GM18526 (cell line): ENCODE measurements at regions not wholly inside any gene's neighbourhood (a gene's known extent, or its start where the extent isn't known, plus 50 kb on each side); places are given as distances from the start of the nearest gene placed in this dataset.

Experiments used
- POLR2A ChIP-seq: IDR thresholded peaks from 3 replicates; pipeline ENCODE4 v1.6.1; 2011; ENCODE audit not compliant: insufficient read length; ENCODE audit errors: extremely low read depth

- TF ChIP-seq POLR2A = no peak
Measured at GRCh38 chr3:106293161-106293560, 424.3 kb upstream of the CBLB start.

GRCh38 chr3:106294121-106294520, 425.3 kb upstream of the CBLB start:
- TF ChIP-seq POLR2A = no peak

GRCh38 chr3:106296062-106296461, 427.2 kb upstream of the CBLB start:
- no peak for TF ChIP-seq POLR2A

DNA sequence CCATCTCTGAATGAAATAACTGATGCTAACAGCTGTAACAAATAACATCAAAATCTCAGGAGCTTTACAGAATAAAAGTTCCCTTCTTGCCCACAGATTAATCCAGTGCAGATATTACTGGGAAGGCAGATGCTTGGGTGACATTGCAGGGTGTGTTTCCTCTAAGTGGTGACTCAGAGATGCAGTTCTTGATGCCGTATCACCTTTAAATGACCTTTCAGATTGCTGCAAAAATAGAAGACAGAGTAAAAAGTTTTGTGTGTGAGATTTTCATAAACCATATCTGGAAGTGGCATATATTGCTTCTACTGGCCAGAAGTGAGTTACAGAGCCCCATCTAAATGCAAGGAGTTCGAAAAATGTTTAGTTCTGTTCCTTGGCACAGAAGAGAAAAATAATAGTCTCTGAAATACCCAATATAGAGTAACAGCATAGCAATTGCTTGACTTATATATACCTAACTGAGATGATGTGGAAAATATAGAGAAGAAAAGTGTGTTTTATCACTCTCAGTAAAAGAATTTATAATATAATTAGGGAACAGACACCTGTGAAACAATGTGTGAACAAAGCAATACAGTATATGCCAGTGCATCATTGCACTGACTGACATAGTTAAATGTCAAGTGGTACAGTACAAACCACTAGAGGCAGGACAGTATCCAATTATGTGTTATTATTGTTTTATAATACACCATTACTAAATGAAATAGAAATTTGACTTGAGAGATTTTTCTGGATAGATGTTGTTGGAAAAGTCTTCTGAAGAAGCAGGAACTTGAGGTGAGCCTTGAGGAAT, 430.7 kb upstream of the CBLB start:
- no peak for TF ChIP-seq POLR2A

DNA sequence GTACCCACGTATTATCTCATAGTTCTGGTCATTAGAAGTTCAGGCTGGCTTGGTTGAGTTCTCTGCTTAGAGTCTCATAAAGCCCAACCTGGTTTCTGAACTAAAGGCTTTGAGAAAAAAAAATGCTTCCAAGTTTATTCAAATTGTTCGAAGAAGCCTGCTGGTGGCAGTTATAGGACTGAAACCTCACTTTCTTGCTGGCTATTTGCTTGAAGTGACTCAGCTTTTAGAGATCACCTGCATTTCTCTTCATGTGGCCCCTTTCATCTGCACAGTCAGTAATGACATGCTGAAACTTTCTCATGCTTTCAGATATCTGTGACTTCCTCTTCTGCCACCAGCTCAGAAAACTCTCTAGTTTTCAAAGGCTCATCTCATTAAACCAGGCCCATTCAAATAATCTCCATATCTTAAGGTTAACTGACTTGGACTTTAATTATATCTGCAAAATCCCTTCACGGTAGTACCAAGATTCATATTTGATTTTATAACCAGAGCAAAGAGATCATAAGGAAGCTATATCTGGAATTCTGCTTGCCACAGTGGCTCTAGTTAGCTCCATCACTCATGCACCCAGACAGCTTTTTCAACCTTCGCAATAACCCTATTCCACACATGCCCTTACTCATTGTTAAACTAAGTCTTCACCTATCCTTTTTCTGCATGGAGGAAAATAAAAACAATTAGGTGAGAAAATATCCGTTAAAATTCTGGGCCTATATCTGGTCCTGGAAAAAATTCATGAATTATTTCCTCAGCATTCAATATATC, 433.8 kb upstream of the CBLB start:
- TF ChIP-seq POLR2A = no peak

GRCh38 chr3:106303766-106304165, 435.0 kb upstream of the CBLB start:
- TF ChIP-seq POLR2A = no peak

DNA sequence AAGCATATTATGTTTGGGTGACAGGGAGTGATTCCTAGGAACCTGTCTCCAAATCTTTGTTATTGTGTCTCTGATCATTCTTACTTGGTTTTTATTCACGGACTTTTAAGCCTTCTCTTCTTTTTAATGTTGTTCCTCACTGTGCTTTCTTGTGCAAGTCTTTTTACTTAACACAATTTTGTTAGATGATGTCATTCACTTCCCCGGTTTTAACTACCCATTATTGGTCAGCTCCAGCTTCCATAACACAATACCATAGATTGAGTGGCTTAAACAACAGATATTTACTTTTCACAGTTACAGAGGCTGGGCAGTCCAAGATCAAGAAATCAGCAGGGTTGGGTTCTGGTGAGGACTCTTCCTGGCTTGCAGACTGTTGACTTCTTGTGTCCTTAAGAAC, 436.3 kb upstream of the CBLB start:
- TF ChIP-seq POLR2A = no peak

GRCh38 chr3:106305882-106306435, 437.1 kb upstream of the CBLB start:
- no peak for TF ChIP-seq POLR2A

GRCh38 chr3:106309274-106309673, 440.5 kb upstream of the CBLB start:
- no peak for TF ChIP-seq POLR2A

- no peak for TF ChIP-seq POLR2A
Measured at GRCh38 chr3:106317141-106318055, 448.6 kb upstream of the CBLB start.

- no peak for TF ChIP-seq POLR2A
Measured at GRCh38 chr3:106323586-106323985, 454.8 kb upstream of the CBLB start.

- no peak for TF ChIP-seq POLR2A
Measured at GRCh38 chr3:106326941-106327695, 458.3 kb upstream of the CBLB start.

- no peak for TF ChIP-seq POLR2A
Measured at GRCh38 chr3:106327696-106328025, 458.8 kb upstream of the CBLB start.

DNA sequence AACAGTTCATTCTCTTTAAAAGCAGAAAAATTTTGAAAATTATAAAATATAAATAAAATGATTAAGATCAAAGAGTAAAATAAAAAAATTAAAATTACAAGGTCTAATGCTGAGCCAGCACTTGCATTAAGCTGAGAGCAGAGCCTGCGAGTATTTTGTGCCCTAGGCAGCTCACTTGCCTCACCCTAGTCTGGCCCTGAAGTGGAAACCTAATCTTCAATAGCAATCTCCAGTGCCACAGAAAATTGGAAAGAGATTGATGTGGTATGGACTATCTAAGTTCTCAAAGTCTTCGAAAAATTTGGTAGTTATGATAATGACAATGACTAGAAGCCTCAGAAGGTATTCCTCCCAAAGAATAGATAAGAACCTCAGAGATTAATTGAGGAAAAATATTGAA, 459.4 kb upstream of the CBLB start:
- TF ChIP-seq POLR2A = no peak

GRCh38 chr3:106329521-106329920, 460.7 kb upstream of the CBLB start:
- no peak for TF ChIP-seq POLR2A

DNA sequence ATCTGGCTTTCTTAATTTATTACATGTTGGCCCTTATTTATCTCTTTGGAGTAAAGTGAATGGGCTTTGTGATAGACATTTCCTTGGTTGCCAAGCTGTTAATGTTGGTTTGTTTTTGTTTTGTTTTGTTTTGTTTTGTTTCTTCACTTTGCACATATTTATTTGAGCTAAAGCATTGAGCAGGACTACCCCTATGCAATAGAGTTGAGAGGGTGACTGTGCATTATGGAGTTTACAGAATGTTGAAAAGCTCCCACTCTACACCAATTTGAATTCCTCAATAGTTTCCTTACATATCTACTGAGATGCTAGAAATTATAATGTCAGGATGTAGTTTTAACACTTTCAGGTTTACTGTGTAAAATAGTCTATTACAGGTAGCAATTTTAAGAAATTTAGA, 462.8 kb upstream of the CBLB start:
- TF ChIP-seq POLR2A = no peak
